Astrocyte (in vitro differentiated cells and primary cell): ENCODE measurements at regions not wholly inside any gene's neighbourhood (a gene's known extent, or its start where the extent isn't known, plus 50 kb on each side); places are given as distances from the start of the nearest gene placed in this dataset.
"Not testable (repeated sequence)": the region's sequence is repeated elsewhere in the genome, so short reads cannot be mapped to it uniquely, and the experiment has no call there.

ENCODE experiments used
- DNase-seq: peaks from one replicate; pipeline ENCODE4 v3.0.0-alpha.2; 2010; ENCODE audit warnings: low read depth
- FAIRE-seq: peaks from 2 replicates; lab custom pipeline; 2011; peaks lifted over from hg19 to GRCh38; lab: Jason Lieb, UNC
- H2AFZ ChIP-seq: 2 replicates; pipeline ENCODE4 v1.6.0; 2012; ENCODE audit warnings: low read depth, low read length, inconsistent platforms
- H3K27ac ChIP-seq: 2 replicates; pipeline ENCODE4 v1.5.1; 2011; ENCODE audit warnings: low read depth, low read length, inconsistent platforms
- H3K27me3 ChIP-seq: 2 replicates; pipeline ENCODE4 v1.6.0; 2011; ENCODE audit warnings: low read length, inconsistent platforms; ENCODE audit not compliant: insufficient read depth
- H3K36me3 ChIP-seq: 2 replicates; pipeline ENCODE4 v1.5.1; 2011; ENCODE audit warnings: low read length, inconsistent platforms; ENCODE audit not compliant: insufficient read depth
- H3K4me1 ChIP-seq: 2 replicates; pipeline ENCODE4 v1.5.1; 2011; ENCODE audit warnings: low read length, inconsistent platforms; ENCODE audit not compliant: insufficient read depth
- H3K4me2 ChIP-seq: 2 replicates; pipeline ENCODE4 v1.6.0; 2012; ENCODE audit warnings: low read length, inconsistent platforms
- H3K4me3 ChIP-seq: 2 replicates; pipeline ENCODE4 v1.5.1; 2011; ENCODE audit warnings: low read depth, mild to moderate bottlenecking, low read length, inconsistent platforms; ENCODE audit not compliant: insufficient read depth
- H3K79me2 ChIP-seq: 2 replicates; pipeline ENCODE4 v1.6.0; 2012; ENCODE audit warnings: mild to moderate bottlenecking, low read length, inconsistent platforms; ENCODE audit not compliant: insufficient read depth
- H3K9ac ChIP-seq: 2 replicates; pipeline ENCODE4 v1.6.0; 2012; ENCODE audit warnings: mild to moderate bottlenecking, low read length, inconsistent platforms
- H3K9me3 ChIP-seq: 2 replicates; pipeline ENCODE4 v1.5.1; 2012; ENCODE audit warnings: low read depth, mild to moderate bottlenecking, low read length, inconsistent platforms; ENCODE audit not compliant: insufficient read depth
- H4K20me1 ChIP-seq: 2 replicates; pipeline ENCODE4 v1.6.0; 2012; ENCODE audit warnings: low read length, inconsistent platforms; ENCODE audit not compliant: insufficient read depth
- H3K27ac Mint-ChIP-seq: one replicate; pipeline ENCODE4 v1.8.0; 2021; ENCODE audit warnings: mild to moderate bottlenecking, mixed read lengths; ENCODE audit not compliant: unreplicated experiment
- H3K27me3 Mint-ChIP-seq: one replicate; pipeline ENCODE4 v1.8.0; 2021; ENCODE audit warnings: low read depth, mixed read lengths; ENCODE audit not compliant: unreplicated experiment
- H3K36me3 Mint-ChIP-seq: one replicate; pipeline ENCODE4 v1.8.0; 2021; ENCODE audit warnings: low read depth, mixed read lengths; ENCODE audit not compliant: unreplicated experiment
- H3K4me1 Mint-ChIP-seq: one replicate; pipeline ENCODE4 v1.8.0; 2021; ENCODE audit warnings: low read depth, mixed read lengths; ENCODE audit not compliant: unreplicated experiment
- H3K4me3 Mint-ChIP-seq: one replicate; pipeline ENCODE4 v1.8.0; 2021; ENCODE audit warnings: mild to moderate bottlenecking, moderate library complexity, mixed read lengths; ENCODE audit not compliant: unreplicated experiment
- H3K9me3 Mint-ChIP-seq: one replicate; pipeline ENCODE4 v1.8.0; 2021; ENCODE audit warnings: mild to moderate bottlenecking, mixed read lengths; ENCODE audit not compliant: unreplicated experiment

- H3K4me3 ChIP-seq, H3K36me3 Mint-ChIP-seq: not testable (repeated sequence)
Measured at GRCh38 chr15:99783918-99784619, 50.8 kb upstream of the LYSMD4 start.

More at GRCh38 chr15:99783918-99784619, 50.8 kb upstream of the LYSMD4 start:
- not testable (repeated sequence) for H3K79me2 ChIP-seq, DNase-seq, H3K36me3 ChIP-seq, H3K9me3 ChIP-seq, H3K27me3 Mint-ChIP-seq, H2AFZ ChIP-seq, H3K4me3 Mint-ChIP-seq, H3K4me1 ChIP-seq, H3K4me2 ChIP-seq, H3K27ac Mint-ChIP-seq, H3K27ac ChIP-seq, H4K20me1 ChIP-seq, H3K4me1 Mint-ChIP-seq, FAIRE-seq, H3K27me3 ChIP-seq, H3K9ac ChIP-seq, H3K9me3 Mint-ChIP-seq
